Esophagus (tissue), 2 donors: ENCODE measurements at regions not wholly inside any gene's neighbourhood (a gene's known extent, or its start where the extent isn't known, plus 50 kb on each side); places are given as distances from the start of the nearest gene placed in this dataset.

Experiments used
- H3K27ac ChIP-seq, 2 donors: one replicate each; pipeline ENCODE4 v1.5.1; 2013; ENCODE audit warnings: low read depth in 2 of 2, mild to moderate bottlenecking in 2 of 2, inconsistent platforms in 1 of 2, low read length in 1 of 2, moderate library complexity in 1 of 2
- H3K27me3 ChIP-seq, 2 donors: one replicate each; pipeline ENCODE4 v1.6.1; 2013; ENCODE audit warnings: low read length in 2 of 2, control low read depth in 1 of 2, mild to moderate bottlenecking in 1 of 2; ENCODE audit not compliant: insufficient read depth in 2 of 2, control insufficient read depth in 1 of 2
- H3K36me3 ChIP-seq, 2 donors: one replicate each; pipeline ENCODE4 v1.6.1; 2013; ENCODE audit warnings: low read length in 1 of 2; ENCODE audit not compliant: control insufficient read depth in 2 of 2, insufficient read depth in 2 of 2
- H3K4me1 ChIP-seq, 2 donors: one replicate each; pipeline ENCODE4 v1.6.1; 2013; ENCODE audit warnings: low read length in 1 of 2; ENCODE audit not compliant: control insufficient read depth in 2 of 2, insufficient read depth in 2 of 2
- H3K4me3 ChIP-seq, 2 donors: one replicate each; pipeline ENCODE4 v1.5.1; 2013; ENCODE audit warnings: low read length in 2 of 2, mild to moderate bottlenecking in 2 of 2, low read depth in 1 of 2, moderate library complexity in 1 of 2
- H3K9me3 ChIP-seq, 2 donors: one replicate each; pipeline ENCODE4 v1.6.1; 2013; ENCODE audit warnings: mild to moderate bottlenecking in 2 of 2, low read depth in 1 of 2, low read length in 1 of 2, moderate library complexity in 1 of 2; ENCODE audit not compliant: control insufficient read depth in 2 of 2, insufficient read depth in 1 of 2
- WGBS, 2 donors: extraction: QIAGEN DNeasy Blood & Tissue Kit; methylation state at CpG; one replicate each; pipeline ENCODE4 v1.1.7; 2013; 5-methylcytosine and 5-hydroxymethylcytosine counted together
- donor health status: healthy with polysubstance abuse.
- donor health status: Bipolar disorder and iron deficiency.

GRCh38 chr2:18911416-18911815 is 322.0 kb upstream of the NT5C1B start:
- no peaks in the 10 kb centered on the region for H3K27me3 ChIP-seq
- 94 to 96% methylated on average over 7 of the region's 7 CpGs for WGBS, 2 donors
- H3K4me3 ChIP-seq: no peak overlapping the region
- peaks cover 0 to 4% of the 10 kb centered on the region in 2 donors for H3K4me1 ChIP-seq
- no peaks in the 10 kb centered on the region for H3K36me3 ChIP-seq
- H3K9me3 ChIP-seq: no peaks in the 10 kb centered on the region
- H3K27ac ChIP-seq: no peak overlapping the region

- peaks cover 0 to 4% of the 10 kb centered on the region in 2 donors for H3K4me1 ChIP-seq
- no peaks in the 10 kb centered on the region for H3K27me3 ChIP-seq
- 51 to 64% methylated on average over 4 of the region's 4 CpGs for WGBS, 2 donors
- H3K9me3 ChIP-seq: no peaks in the 10 kb centered on the region
- H3K27ac ChIP-seq: no peak overlapping the region
- no peaks in the 10 kb centered on the region for H3K36me3 ChIP-seq
- no peak overlapping the region for H3K4me3 ChIP-seq
Observed at GRCh38 chr2:18910843-18911242, 321.5 kb upstream of the NT5C1B start.

GRCh38 chr2:18907937-18908336 is 318.6 kb upstream of the NT5C1B start:
- H3K27ac ChIP-seq: no peak overlapping the region
- peaks cover 0 to 4% of the 10 kb centered on the region in 2 donors for H3K4me1 ChIP-seq
- no peak overlapping the region for H3K4me3 ChIP-seq
- no peaks in the 10 kb centered on the region for H3K36me3 ChIP-seq
- H3K27me3 ChIP-seq: no peaks in the 10 kb centered on the region
- 86 to 87% methylated on average over 3 of the region's 3 CpGs for WGBS, 2 donors
- no peaks in the 10 kb centered on the region for H3K9me3 ChIP-seq

GRCh38 chr2:18907508-18907907 is 318.1 kb upstream of the NT5C1B start:
- Histone ChIP-seq H3K9me3 (no peaks in the 10 kb centered on the region), H3K36me3 (no peaks in the 10 kb centered on the region), H3K27ac (no peak overlapping the region), H3K27me3 (no peaks in the 10 kb centered on the region), H3K4me1 (peaks cover 0 to 4% of the 10 kb centered on the region in 2 donors), H3K4me3 (no peak overlapping the region)
- WGBS, 2 donors: 72 to 87% methylated on average over 2 of the region's 2 CpGs

GRCh38 chr2:18903750-18904149 is 314.4 kb upstream of the NT5C1B start:
- no peaks in the 10 kb centered on the region for H3K9me3 ChIP-seq
- no peaks in the 10 kb centered on the region for H3K36me3 ChIP-seq
- H3K27ac ChIP-seq: no peak overlapping the region
- no peak overlapping the region for H3K4me3 ChIP-seq
- H3K27me3 ChIP-seq: no peaks in the 10 kb centered on the region
- H3K4me1 ChIP-seq: no peaks in the 10 kb centered on the region
- WGBS, 2 donors: 75 to 87% methylated on average over 3 of the region's 3 CpGs

GRCh38 chr2:18901242-18901641 is 311.9 kb upstream of the NT5C1B start:
- Histone ChIP-seq H3K27ac (no peak overlapping the region), H3K9me3 (no peaks in the 10 kb centered on the region), H3K27me3 (no peaks in the 10 kb centered on the region), H3K4me1 (no peaks in the 10 kb centered on the region), H3K36me3 (no peaks in the 10 kb centered on the region), H3K4me3 (no peak overlapping the region)
- 51 to 55% methylated on average over 3 of the region's 3 CpGs for WGBS, 2 donors

- Histone ChIP-seq H3K4me3 (no peak overlapping the region), H3K27ac (peak overlapping the region in 1 of 2 donors; percentile 12), H3K36me3 (no peaks in the 10 kb centered on the region), H3K9me3 (no peaks in the 10 kb centered on the region), H3K4me1 (no peaks in the 10 kb centered on the region), H3K27me3 (no peaks in the 10 kb centered on the region)
Observed at GRCh38 chr2:18900691-18901141, 311.3 kb upstream of the NT5C1B start.

GRCh38 chr2:18899725-18900124 is 310.4 kb upstream of the NT5C1B start:
- Histone ChIP-seq H3K27ac (no peak overlapping the region), H3K36me3 (no peaks in the 10 kb centered on the region), H3K4me1 (no peaks in the 10 kb centered on the region), H3K27me3 (no peaks in the 10 kb centered on the region), H3K9me3 (no peaks in the 10 kb centered on the region), H3K4me3 (no peak overlapping the region)
- WGBS, 2 donors: 61 to 72% methylated on average over 3 of the region's 3 CpGs

GRCh38 chr2:18898271-18898670 is 308.9 kb upstream of the NT5C1B start:
- Histone ChIP-seq H3K4me1 (no peaks in the 10 kb centered on the region), H3K9me3 (no peaks in the 10 kb centered on the region), H3K27me3 (no peaks in the 10 kb centered on the region), H3K27ac (no peak overlapping the region), H3K4me3 (no peak overlapping the region), H3K36me3 (no peaks in the 10 kb centered on the region)

GRCh38 chr2:18896125-18896764 is 306.9 kb upstream of the NT5C1B start:
- no peaks in the 10 kb centered on the region for H3K36me3 ChIP-seq
- 60 to 75% methylated on average over 2 of the region's 2 CpGs for WGBS, 2 donors
- H3K4me3 ChIP-seq: no peak overlapping the region
- no peaks in the 10 kb centered on the region for H3K9me3 ChIP-seq
- H3K27ac ChIP-seq: no peak overlapping the region
- H3K27me3 ChIP-seq: no peaks in the 10 kb centered on the region
- H3K4me1 ChIP-seq: no peaks in the 10 kb centered on the region
